ENCODE measurements at regions not wholly inside any gene's neighbourhood (a gene's known extent, or its start where the extent isn't known, plus 50 kb on each side); places are given as distances from the start of the nearest gene placed in this dataset.

DNA sequence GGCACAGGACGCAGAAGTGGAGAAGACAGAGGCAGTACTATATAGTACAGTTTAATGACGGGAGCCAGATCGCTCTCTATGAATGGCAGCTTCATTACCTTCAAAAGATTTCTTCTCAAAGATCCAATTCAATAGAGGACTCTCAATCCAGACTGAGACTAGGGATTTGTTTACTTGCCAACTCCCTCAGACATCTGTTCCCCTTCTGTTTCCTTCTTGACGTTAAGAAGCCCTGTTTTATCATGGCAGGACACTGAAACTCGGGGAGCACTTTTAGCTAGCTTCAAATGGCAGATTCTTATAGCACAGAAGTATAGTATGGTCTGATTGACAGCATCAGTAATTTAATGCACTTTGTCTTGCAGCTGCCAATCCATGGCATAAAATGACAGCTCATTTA lies 747.3 kb upstream of the C9orf72 start:
- H3K14ac ChIP-seq (ENCODE audit: insufficient read depth, low read length): no peak overlapping the region
- Mint-ChIP-seq H3K4me1 (peaks cover 0 to 13% of the 10 kb centered on the region in 2 experiments; a peak in 2 of 4 replicates), H3K4me3 (no peak overlapping the region), H3K27ac (no peak overlapping the region), H3K36me3 (ENCODE audit: insufficient read depth in 1 of 3, low read depth in 3 of 3) (no peaks in the 10 kb centered on the region), H3K9me3 (no peaks in the 10 kb centered on the region), H3K27me3 (ENCODE audit: low read depth) (no peaks in the 10 kb centered on the region)
- TF ChIP-seq CTCF (conservative IDR thresholded peaks at IDR 0.05): no peak
- no peak overlapping the region for H2BK15ac ChIP-seq (ENCODE audit: low read depth, low read length)
- no peak overlapping the region for H3K27ac ChIP-seq (ENCODE audit: insufficient read length, low read depth, low read length)
- H3K23me2 ChIP-seq (ENCODE audit: insufficient read length, low read depth, low read length, poor library complexity, severe bottlenecking): no peaks in the 10 kb centered on the region
- no peak overlapping the region for H2AK5ac ChIP-seq (ENCODE audit: insufficient read length, low read length)
- no peak overlapping the region for H3K18ac ChIP-seq (ENCODE audit: insufficient read length, low read depth, low read length)
- no peak overlapping the region for H4K5ac ChIP-seq (ENCODE audit: insufficient read length, low read depth, low read length)
- no peak overlapping the region for H2BK12ac ChIP-seq (ENCODE audit: insufficient read length, low read depth, low read length)
- no peak for DNase-seq
- no peak overlapping the region for H2AFZ ChIP-seq (ENCODE audit: low read length)
- H2BK120ac ChIP-seq (ENCODE audit: low read depth, low read length, poor library complexity, severe bottlenecking): no peak overlapping the region
- H3K4me1 ChIP-seq (ENCODE audit: insufficient read depth, low read length): no peaks in the 10 kb centered on the region
- WGBS (ENCODE audit: extremely low coverage, insufficient read length, low lambda C conversion rate): no CpG with 5 or more reads among the region's 5 CpGs
- no peak overlapping the region for H3K23ac ChIP-seq (ENCODE audit: insufficient read length, low read depth, low read length)
- H2BK20ac ChIP-seq (ENCODE audit: low read depth, low read length, poor library complexity, severe bottlenecking): no peak overlapping the region
- H3K27me3 ChIP-seq (ENCODE audit: insufficient read depth, low read length): no peaks in the 10 kb centered on the region
- H3K4me2 ChIP-seq (ENCODE audit: insufficient read depth, insufficient read length, low read length): no peak overlapping the region
- no peak overlapping the region for H2BK5ac ChIP-seq (ENCODE audit: insufficient read length, low read length)
- no peaks in the 10 kb centered on the region for H3K79me1 ChIP-seq (ENCODE audit: insufficient read depth, low read depth, low read length, poor library complexity, severe bottlenecking)
- no peak overlapping the region for H3K4ac ChIP-seq (ENCODE audit: low read depth, low read length)
- H3K9ac ChIP-seq (ENCODE audit: extremely low read depth, insufficient read length, low read length): no peak overlapping the region
- H4K8ac ChIP-seq (replicated peaks; ENCODE audit: insufficient read length, low read depth, low read length): no peak overlapping the region
- no peak overlapping the region for H4K91ac ChIP-seq (ENCODE audit: insufficient read length, low read depth, low read length)
- no peak overlapping the region for H3T11ph ChIP-seq (ENCODE audit: low read length)
- H3K56ac ChIP-seq (ENCODE audit: insufficient read length, low read depth, low read length): no peak overlapping the region
- H4K20me1 ChIP-seq (ENCODE audit: control insufficient read depth, insufficient read depth, insufficient read length): no peaks in the 10 kb centered on the region
- H3K79me2 ChIP-seq (ENCODE audit: insufficient read depth, low read length): no peaks in the 10 kb centered on the region
- H3K9me3 ChIP-seq (ENCODE audit: control insufficient read depth, low read depth, low read length): no peaks in the 10 kb centered on the region

Data from H9 (cell line).